AML-193 (cell line): ENCODE measurements at regions not wholly inside any gene's neighbourhood (a gene's known extent, or its start where the extent isn't known, plus 50 kb on each side); places are given as distances from the start of the nearest gene placed in this dataset.
"Not testable (repeated sequence)": the region's sequence is repeated elsewhere in the genome, so short reads cannot be mapped to it uniquely, and the experiment has no call there.

Source experiments
- DNase-seq, 2 experiments: peaks; one replicate each; lab custom pipeline; 2025; lab: John Stamatoyannopoulos, UW

DNA sequence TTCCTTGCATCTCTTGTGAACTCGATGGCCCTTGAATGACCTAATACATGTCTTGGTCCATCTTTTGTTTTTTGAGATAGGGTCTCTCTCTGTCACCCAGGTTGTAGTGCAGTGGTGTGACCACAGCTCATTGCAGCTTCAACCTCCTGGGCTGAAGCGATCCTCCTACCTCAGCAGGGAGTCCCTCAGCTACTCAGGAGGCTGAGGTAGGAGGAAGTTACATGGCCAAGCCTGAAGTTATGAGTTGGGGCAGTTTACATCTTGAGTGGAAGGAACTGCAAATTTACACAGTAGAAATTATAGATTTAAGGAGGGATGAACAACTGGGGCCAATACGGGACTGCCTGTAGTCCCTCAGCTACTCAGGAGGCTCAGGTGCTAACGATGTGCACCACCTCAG is 97.2 kb upstream of the METTL14 start:
- DNase-seq: no peak

DNA sequence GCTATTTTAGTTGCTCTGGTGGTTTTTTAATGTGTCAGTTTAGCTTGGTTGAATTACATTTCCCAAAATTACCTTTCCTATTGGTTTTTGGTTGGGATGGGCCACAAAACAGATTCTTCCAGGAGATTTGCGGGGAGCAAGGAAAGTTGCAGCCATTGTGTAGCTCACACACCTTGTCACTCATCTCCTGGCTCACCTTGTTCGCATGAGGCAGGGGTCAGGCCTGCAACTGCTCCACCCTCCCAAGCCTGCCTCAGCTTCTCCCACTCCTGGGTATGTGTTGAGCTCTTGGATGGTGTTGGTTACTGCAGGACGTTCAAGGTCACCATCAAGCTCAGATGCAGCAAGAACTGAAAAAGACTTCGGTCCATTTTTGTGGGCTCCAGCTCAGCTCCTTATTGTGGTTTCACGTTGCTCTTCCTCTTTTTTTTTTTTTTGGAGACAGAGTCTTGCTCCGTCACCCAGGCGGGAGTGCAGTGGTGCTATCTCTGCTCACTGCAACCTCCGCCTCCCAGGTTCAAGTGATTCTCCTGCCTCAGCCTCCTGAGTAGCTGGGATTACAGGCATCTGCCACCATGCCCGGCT is 95.6 kb upstream of the METTL14 start:
- no peak for DNase-seq

DNA sequence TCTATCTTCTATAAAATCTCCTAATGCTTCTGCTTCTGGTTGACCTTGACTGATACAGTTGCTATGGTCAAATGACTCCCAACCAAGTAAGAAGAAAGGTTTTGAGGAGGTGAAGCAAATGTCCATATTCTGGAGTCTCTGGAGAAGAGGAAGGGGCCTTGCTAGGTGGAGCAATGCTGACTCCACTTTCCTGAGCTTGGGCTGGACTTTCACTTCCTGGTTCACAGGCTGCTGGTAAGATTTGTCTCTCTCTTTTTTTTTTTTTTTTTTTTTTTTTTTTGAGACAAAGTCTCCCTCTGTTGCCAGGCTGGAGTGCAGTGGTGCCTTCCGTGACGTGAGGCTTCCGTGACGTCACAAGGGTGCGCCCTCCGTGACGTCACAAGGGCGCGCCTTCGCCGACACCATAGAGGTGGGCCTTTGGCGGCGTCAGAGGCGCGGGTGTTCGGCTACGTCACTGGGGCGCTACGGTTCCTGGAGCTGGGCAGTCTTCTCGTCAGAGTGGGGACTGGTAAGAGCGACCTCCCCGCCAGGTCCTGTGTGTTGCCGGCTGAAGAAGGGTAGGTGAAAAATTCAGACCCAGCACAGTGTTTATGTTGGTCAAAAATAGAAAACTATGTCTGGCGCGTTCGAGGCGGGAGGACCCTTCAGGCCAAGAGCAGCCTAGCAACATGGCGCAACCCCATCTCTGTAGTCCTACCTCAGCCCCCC is 93.7 kb upstream of the METTL14 start:
- peak; percentile 68 to 75 for DNase-seq

DNA sequence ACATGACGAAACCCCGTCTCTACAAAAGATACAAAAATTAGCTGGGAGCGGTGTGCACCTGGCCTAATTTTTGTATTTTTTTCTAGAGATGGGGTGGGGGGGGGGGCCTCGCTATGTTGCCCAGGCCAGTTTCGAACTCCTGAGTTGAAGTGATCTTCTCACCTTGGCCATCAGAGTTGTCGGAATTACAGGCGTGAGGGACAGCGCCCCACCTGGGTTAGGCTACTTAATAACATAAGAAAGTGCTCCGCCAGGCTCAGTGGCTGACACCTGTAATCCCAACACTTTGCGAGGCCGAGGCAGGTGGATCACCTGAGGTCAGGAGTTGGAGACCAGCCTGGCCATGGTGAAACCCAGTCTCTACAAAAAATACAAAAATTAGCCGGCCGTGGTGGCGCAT is 92.9 kb upstream of the METTL14 start:
- not testable (repeated sequence) for DNase-seq

DNA sequence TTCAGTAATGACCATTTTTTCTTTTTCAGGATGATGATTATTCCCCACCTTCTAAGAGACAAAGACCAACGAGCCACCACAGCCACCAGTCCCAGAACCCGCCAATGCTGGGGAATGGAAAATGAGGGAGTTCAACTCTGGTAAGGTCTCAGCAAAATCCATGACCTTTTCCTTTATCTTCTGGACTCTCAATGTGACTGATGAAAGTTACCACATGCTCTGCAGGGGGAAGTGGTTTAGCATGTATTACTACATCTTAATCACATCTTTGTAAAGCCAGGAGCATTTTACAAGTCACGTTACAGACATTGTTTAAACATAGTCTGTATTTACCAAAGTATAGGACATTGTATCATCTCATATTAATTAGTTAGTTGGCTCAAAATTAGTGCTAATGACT is 89.3 kb upstream of the METTL14 start:
- DNase-seq: peak; percentile 30 to 39

DNA sequence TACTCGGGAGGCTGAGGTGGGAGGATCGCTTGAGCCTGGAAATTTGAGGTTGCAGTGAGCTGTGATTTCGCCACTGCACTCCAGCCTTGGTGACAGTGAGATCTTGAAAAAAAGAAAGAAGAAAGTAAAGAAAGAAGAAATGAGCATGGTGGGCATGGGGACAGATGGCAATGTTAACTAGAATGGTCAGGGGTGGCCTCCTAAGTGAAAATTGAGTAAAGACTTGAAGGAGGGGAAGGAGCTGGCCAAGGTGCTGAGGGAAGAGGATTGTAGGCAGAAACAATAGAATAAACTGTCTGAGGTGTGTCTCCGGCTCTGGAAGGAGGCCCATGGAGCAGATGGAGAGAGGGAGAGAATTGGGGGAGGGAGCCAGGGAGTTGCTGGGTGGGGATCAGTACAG is 60.1 kb upstream of the METTL14 start:
- DNase-seq: not testable (repeated sequence)

DNA sequence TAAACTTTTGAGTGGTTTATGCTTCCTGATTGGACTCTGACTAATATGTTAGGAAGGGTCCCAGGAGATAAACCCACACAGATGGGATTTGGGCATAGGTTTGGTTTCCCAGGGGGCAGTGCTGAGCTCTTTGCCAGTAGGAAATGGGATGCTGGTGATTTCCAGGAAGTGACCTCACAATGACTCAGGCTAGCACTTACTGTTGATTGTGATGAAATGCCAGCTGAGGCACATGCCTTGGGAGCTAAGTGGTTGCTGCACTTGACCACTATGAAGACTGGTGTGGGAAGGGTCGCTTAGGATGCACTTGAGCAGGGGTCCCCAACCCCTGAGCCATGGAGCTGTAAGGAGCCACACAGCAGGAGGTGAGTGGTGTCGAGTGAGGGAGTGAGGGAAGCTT is 55.5 kb upstream of the METTL14 start:
- DNase-seq: peak; percentile 6 to 14

DNA sequence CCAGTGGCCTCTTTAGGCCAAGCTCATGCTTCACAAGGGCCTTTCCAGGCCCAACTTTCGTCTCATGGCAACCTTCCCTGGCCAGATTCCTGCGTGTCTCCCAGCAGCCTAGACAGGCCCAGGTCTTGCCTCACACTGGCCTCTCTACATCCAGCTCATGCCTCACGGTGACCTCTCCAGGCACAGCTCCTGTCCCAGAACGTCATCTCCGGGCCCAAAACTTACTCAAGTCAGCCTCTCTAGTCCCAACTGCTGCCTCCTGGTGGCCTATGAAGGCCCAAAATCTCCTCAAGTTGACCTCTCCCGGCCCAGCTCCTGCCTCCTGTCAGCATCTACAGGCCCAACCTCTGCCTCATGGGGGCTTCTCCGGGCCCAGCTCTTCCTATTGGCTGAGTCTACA is 54.3 kb upstream of the METTL14 start:
- not testable (repeated sequence) for DNase-seq

DNA sequence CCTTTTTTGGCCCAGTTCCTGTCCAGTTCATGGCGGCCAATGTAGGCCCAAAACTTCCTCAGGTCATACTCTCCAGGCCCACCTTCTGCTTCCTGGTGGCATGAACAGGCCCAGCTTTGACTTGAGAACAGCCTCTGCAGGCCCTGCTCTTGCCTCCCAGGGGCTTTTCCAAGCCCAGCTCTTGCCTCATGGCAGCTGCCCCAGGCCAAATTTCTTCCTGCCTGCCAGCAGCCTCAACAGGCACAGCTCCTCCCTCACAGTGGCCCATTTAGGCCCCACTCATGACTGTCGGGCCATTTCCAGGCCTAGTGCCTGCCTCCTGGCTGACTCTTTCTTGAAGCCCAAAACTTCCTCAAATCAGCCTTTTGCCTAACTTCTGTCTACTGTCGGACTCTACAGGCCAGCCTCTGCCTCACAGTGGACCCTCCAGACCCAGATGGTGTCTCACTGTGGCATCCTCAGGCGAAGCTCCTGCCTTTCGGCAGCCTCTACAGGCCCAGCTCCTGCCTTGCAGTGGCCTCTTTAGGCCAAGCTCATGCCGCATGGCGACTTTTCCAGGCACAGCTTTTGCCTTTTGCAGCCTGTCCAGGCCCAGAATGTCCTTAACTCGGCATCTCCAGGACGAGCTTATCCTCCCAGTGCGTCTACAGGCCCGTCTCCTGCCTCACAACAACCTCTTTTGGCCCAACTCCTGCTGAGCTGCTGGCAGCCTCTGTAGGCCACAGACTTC is 53.7 kb upstream of the METTL14 start:
- DNase-seq: not testable (repeated sequence)

DNA sequence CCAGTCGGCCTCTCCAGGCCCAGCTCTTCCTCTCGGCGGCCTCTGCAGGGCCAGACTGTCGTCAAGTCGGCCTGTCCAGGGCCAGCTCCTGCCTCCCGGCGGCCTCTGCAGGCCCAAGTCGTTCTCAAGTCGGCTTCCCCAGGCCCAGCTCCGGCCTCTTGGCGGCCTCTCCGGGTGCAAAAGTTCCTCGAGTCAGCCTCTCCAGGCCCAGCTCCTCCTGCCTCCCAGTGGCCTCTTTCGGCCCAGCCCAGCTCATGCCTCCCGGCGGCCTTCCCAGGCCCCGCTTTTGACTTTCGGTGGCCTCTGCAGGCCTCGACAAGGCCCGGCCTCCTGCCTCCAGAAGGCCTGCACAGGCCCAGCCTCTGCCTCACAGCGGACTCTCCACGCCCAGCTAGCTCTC is 51.7 kb upstream of the METTL14 start:
- not testable (repeated sequence) for DNase-seq

DNA sequence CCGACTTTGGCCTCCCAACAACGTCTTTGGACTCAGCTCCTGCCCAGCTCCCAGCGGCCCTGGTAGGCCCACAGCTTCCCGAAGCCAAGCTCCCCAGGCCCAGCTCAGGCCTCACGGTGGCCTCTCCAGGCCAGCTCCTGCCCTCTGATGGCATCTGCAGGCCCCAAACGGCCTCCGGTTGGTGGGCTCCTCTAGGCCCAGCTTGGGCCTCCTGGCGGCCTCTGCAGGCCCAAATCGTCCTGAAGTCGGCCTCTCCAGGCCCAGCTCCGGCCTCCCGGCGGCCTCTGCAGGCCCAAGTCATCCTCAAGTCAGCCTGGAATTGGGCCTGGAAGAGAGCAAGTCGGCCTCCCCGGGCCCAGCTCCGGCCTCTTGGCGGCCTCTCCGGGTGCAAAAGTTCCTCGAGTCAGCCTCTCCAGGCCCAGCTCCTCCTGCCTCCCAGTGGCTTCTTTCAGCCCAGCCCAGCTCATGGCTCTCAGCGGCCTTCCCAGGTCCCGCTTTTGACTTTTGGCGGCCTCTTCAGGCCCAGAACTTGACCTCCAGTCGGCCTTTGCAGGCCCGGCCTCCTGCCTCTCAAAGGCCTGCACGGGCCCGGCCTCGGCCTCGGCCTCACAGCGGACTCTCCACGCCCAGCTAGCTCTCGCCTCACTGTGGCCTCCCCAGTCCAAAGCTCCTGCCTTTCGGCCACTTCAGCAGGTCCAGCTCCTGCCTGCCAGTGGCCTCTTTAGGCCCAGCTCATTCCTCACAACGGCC is 50.9 kb upstream of the METTL14 start:
- not testable (repeated sequence) for DNase-seq
